Choroid plexus epithelial cell (primary cell): ENCODE measurements at regions not wholly inside any gene's neighbourhood (a gene's known extent, or its start where the extent isn't known, plus 50 kb on each side); places are given as distances from the start of the nearest gene placed in this dataset.
A peak's percentile ranks its signal among the peaks of the same experiment; 100 is the strongest.

ENCODE experiments used
- DNase-seq: peaks from one replicate; pipeline ENCODE4 v3.0.0-alpha.2; 2010; ENCODE audit warnings: low read depth
- H3K4me3 ChIP-seq: 2 replicates; pipeline ENCODE4 v1.5.1; 2011; ENCODE audit warnings: low read depth, mild to moderate bottlenecking, control low read depth, low read length, moderate library complexity
- TF ChIP-seq, protein P1 (sequence below): conservative IDR thresholded peaks from 2 replicates; pipeline ENCODE4 v1.5.1; 2011; ENCODE audit warnings: low read depth, mild to moderate bottlenecking, control low read depth, inconsistent platforms, low read length, moderate library complexity

DNA sequence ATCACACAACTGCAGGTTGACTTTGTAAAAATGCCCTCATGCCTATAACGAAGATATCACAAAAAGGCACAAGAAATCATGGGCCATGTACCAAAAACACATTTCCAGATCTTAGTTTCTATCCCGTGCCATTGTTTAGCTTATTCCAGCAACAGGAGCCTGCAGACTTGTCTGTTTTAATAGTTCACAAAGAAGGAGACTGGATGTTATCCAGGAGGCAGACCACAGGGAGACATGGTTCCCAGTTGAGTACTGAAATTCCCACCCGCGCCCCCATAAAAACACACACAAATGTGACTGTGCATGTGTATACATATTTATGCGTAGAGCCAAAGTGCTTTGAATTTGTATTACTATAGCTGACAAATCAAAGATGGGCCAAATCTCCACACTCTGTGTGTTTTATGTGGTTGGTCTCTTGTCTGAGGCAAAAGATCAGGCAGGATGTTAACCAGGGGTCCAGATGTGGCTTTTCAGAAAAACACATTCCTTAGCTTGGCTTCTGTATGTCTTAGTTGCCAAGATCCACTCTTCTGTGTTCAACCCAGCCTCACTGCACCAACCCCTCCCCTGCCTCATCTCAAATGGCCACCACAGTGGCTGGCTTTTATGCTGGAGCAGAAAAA, 469.2 kb upstream of the DIPK2B start:
- no peak overlapping the region for H3K4me3 ChIP-seq
- peak; percentile 43 for DNase-seq
- TF ChIP-seq, protein P1, sequence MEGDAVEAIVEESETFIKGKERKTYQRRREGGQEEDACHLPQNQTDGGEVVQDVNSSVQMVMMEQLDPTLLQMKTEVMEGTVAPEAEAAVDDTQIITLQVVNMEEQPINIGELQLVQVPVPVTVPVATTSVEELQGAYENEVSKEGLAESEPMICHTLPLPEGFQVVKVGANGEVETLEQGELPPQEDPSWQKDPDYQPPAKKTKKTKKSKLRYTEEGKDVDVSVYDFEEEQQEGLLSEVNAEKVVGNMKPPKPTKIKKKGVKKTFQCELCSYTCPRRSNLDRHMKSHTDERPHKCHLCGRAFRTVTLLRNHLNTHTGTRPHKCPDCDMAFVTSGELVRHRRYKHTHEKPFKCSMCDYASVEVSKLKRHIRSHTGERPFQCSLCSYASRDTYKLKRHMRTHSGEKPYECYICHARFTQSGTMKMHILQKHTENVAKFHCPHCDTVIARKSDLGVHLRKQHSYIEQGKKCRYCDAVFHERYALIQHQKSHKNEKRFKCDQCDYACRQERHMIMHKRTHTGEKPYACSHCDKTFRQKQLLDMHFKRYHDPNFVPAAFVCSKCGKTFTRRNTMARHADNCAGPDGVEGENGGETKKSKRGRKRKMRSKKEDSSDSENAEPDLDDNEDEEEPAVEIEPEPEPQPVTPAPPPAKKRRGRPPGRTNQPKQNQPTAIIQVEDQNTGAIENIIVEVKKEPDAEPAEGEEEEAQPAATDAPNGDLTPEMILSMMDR, result no peak

DNA sequence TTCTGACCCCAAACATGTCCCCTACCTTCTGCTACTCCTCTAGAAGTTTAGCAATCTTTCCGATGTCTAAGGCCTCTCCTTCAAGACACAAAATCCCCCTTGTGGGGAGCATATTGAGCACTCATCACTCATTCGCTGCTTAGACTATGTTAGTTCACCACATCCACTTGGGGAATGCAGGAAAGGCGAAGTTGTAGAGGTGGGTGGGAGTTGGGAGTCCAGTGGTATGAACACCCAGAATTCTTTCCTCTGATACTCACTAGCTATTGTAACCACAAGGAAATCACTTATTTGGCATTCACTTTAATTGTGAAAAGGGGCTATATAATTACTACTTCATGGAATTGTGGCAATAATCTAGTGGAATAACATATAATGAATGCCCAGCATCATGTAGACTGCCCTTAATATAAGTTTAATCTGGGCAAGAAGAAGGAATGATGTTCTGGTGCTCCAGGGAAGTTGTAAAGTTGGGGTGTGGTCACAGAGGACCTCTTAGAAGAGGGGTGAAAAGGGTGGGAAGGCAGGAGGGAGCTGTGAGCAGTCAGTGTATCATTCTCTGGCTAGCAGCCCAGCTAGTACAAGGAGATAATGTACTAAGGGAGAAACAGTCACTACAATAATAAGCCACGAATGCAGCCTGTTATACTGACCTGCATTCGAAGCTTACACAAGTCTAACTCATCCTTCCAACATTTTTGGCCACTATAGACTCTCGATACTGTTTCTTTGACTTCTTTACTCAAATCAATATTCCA, 468.2 kb upstream of the DIPK2B start:
- no peak overlapping the region for H3K4me3 ChIP-seq
- TF ChIP-seq, protein P1, result no peak
- DNase-seq, result peak; percentile 85

DNA sequence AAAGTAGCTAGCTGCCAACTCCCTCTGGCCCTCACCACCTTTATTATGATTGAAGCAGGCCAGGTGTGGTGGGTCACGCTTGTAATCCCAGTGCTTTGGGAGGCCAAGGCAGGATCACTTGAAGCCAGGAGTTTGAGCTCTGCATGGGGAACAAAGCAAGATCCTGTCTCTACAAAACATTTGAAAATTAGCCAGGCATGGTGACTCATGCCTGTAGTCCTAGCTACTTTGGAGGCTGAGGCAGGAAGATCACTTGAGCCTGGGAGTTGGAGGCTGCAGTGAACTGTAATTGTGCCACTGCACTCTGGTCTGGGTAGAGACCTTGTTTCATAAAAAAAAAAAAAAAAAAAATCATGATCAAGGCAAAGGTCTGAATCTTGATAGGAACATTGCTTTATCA, 467.0 kb upstream of the DIPK2B start:
- H3K4me3 ChIP-seq, result no peak overlapping the region
- peak; percentile 8 for DNase-seq
- TF ChIP-seq, protein P1, result no peak

DNA sequence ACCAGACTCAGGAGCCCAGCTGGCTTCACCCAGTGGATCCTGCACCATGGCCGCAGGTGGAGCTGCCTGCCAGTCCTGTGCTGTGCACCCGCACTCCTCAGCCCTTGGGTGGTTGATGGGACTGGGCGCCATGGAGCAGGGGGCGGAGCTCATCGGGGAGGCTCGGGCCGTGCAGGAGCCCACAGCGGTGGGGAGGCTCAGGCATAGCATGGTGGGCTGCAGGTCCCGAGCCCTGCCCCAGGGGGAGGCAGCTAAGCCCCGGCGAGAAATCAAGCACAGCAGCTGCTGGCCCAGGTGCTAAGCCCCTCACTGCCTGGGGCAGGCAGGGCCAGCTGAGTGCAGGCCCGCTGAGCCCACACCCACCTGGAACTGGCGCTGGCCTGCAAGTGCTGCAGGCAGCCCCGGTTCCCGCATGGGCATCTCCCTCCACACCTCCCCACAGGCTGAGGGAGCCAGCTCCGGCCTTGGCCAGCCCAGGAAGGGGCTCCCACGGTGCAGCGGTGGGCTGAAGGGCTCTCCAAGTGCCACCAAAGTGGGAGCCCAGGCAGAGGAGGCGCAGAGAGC, 464.1 kb upstream of the DIPK2B start:
- TF ChIP-seq, protein P1, result no peak
- H3K4me3 ChIP-seq, result no peak overlapping the region
- no peak for DNase-seq

DNA sequence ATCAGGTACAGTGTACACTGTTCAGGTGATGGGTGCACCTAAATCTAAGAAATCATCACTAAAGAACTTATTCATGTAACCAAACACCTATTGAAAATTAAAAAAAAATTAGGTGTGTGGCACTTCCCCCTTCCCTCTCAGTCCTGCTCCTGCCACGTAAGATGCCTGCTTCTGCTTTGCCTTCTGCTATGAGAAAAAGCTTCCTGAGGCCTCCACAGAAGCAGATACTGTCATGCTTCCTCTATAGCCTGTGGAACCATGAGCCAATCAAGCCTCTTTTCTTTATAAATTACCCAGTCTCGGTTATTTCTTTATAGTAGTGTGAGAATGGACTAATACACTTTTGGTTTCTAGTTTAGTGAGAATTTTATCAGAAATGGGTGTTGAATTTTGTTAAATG, 459.8 kb upstream of the DIPK2B start:
- no peak for DNase-seq
- H3K4me3 ChIP-seq, result no peak overlapping the region
- TF ChIP-seq, protein P1, result no peak

DNA sequence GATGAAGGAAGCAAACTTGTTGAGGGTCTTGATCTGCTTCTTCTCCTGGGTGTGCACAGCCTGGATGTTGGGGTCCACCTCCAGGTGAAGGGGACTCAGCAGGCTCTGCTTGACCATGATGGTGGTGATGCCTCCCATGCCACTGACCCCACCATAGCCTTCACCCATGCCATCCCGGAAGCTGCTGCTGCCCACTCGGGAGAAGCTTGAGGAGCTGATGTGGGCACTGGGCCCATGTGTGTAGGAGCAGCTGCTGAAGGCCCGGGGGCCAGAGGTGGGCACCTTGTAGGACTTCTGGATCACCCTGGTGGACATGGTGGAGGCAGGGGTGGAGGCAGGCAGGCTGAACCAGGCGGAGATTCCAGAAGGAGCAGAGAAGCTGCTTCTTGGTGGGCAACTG, 432.7 kb upstream of the DIPK2B start:
- no peak overlapping the region for H3K4me3 ChIP-seq
- TF ChIP-seq, protein P1, result no peak
- no peak for DNase-seq

DNA sequence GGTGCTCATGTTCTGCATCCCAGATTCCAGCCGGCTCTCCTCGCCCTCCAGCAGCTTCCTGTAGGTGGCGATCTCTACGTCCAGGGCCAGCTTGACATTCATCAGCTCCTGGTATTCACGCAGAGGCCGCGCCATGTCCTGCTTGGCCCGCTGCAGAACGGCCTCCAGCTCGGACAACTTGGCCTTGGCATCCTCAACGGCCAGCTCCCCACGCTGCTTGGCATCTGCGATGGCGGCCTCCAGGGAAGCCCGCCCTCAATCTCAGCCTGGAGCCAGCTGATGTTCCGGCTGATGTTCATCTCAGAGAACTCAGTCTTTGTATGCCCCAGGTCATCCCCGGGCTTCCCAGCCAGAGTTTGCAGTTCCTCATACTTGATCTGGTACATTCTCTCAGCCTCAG, 431.8 kb upstream of the DIPK2B start:
- no peak for DNase-seq
- H3K4me3 ChIP-seq, result no peak overlapping the region
- TF ChIP-seq, protein P1, result no peak
